Activated naive CD4-positive, alpha-beta T cell treated with Interleukin-2 at 50 U/mL for 16 hours (primary cell): ENCODE measurements at regions not wholly inside any gene's neighbourhood (a gene's known extent, or its start where the extent isn't known, plus 50 kb on each side); places are given as distances from the start of the nearest gene placed in this dataset.
"Not testable (repeated sequence)": the region's sequence is repeated elsewhere in the genome, so short reads cannot be mapped to it uniquely, and the experiment has no call there.

ENCODE experiments used
- DNase-seq: peaks from one replicate; pipeline ENCODE4 v3.0.0-alpha.2; 2020

DNA sequence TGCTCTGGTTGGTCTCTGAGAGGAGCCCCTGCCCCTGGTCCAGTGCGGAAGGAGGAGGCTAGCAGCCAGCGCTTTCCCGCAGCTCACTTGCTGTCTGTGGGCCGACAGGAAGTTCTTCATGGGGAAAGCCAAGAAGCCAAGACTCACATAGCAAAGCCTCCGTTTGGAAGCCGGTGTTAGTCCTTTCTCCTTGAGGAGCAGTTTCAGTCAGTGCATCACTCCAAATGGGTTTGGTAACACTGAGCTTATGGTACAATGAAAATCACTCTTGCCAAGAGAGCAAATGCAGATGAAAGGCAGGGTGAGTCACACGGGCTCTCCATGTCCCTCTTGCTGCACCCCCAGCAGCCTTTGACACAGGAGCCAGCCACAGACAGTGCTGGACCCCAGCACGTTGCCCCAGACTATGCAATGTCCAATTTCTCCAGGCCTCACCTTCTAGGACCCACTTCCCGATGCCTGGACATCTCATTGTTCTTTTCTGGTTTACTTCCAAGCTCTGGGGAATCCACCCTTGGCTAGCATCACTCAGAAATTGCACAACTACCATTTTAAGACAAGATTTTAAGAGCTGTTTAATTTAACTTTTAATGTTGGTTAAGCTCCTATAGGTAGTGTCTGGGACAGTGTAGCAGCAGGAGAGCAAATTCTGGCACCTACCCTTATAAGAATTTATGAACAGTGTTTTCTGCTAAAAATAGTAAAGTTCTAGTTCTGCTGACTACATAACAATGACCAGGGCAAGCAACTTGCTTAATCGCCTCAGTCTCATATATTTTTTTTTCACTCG is 174.9 kb downstream of the ASB1 start:
- no peak for DNase-seq

DNA sequence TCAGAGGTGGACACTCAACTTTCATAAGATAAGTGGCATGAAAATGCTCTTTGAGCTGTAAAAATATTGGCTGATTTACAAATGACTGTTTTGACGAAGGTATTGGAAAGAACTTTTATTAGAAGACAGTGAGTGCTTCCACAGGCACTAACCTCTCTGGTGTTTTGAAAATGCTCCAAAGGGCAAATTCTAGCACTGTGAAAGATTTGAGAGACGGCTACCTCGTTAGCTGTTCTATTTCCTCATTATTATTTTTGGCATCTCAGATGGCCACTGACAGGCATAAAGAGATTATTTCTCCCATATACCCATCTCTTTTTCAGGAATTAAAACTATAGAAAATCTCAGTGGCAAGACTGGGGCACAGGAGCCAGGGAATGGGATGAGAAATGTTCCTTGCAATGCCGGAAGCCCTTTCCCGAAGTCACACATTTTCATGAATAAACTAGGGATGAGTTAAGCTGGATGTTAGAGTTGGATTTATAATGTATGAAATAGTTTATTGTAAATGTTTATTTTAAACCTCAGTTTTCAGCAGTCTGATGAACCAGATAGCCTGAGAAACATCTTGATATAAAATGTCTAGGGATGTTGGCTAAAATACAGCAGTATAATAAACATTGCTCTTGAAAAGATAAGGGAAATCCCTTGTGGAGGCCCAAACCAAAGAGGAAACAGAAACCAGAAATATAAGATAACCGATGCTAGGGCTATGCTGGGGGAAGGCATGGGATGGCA is 175.7 kb downstream of the ASB1 start:
- no peak for DNase-seq

DNA sequence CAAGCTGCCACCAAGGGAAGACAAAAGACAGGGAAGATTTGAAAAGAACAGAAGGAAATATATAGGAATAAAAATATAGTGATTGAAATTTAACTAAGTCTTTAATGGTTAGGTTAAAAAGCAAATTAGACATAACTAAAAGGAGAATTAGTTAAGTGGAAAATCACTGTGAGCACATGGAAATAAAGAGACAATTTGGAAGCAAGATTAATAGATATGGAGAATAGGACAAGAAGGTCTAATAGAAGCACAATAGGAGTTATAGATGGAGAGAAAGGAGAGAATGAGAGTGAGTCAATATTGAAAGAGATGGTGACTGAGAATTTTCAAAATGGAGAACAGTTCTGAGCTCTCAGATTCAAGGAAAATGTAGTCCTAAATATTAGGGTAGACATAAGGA is 176.9 kb downstream of the ASB1 start:
- no peak for DNase-seq

DNA sequence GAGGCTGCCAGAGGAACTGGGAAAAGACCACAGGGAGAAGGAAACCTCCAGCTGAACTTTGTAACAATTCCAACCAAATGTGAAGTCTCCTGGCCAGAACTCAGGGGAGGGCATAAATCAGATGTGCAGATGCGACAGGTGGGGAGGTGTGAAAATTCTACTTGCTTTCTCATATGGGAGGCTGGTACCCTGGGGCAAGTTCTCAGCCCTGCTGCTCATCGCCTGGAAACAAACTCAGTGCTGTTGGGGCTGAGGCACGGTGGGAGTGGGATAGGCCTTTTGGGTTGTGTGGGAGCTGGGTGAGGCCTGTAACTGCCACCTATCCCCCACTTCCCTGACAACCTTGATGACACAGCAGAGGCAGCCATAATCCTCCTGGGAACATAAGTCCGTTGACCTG is 179.6 kb downstream of the ASB1 start:
- DNase-seq = no peak

DNA sequence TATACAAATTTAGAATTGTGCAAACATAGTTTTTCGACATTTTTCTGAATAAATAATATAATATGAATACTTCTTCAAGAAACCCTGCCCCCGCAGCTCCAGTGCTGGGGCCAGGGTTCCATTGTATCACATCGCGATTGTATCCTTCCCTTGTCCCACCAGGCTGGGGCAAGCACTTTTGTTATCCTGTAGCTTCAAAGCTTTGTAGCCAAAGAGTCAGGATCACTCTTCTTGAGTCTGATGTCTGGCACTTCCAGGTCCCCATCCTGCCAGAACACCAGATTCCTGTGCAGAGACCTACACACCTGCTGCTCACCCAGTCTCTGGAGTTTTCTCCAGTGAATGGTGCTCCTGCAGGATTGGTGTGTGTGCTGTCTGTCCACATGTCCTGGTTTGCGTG is 186.9 kb downstream of the ASB1 start:
- DNase-seq = no peak

DNA sequence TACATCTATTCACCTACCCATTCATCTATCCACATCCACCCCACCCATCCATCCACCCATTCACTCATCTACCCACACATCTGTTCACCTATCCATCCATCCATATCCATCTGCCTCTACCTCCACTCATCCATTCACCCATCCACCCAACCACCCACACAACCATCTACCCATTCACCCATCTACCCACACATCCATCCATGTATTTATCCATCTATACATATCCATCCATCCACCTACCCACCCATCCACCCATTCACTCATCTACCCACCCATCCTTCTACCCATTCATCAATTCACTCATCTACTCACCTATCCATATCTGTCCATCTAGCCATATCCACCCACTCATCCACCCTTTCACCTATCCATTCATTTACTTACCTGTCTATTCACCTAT is 187.6 kb downstream of the ASB1 start:
- no peak for DNase-seq

DNA sequence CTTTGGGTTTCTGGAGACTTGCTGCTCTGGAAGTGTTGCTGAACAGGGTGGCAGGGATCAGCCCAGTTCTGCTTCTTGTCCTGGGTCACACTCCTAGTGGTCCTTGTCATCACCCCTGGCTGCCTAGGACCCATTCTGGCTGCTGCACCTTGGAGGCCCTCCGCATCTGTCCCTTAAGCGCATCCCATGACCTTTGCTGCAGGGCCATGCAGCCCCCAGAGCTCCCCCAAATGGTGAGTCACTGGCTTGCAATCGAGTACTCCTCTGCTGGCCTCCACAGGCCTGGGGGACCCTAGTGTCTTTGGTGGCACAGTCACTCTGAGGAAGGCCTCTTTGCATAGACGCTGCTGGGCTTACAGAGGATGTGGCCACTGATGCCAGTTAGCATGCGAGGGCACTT is 188.5 kb downstream of the ASB1 start:
- no peak for DNase-seq

DNA sequence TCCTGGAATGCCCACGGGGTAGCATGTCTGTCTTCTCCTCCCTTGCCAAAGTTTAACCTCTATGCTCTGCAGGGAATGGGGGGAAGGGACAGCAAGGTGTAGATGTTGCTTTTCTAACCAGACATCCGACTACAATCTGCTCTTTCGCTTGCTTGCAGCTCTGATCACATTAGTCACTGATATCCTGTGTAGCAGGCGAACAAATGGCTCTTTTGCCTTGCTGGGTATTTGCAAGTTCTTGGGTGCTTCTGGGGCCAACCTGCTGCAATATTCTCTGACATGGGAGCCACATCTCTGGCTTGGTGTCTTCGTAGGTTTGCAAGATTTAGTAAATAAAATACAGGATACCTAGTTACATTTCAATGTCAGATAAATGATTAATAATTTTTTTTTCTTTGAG is 190.0 kb downstream of the ASB1 start:
- DNase-seq = no peak

DNA sequence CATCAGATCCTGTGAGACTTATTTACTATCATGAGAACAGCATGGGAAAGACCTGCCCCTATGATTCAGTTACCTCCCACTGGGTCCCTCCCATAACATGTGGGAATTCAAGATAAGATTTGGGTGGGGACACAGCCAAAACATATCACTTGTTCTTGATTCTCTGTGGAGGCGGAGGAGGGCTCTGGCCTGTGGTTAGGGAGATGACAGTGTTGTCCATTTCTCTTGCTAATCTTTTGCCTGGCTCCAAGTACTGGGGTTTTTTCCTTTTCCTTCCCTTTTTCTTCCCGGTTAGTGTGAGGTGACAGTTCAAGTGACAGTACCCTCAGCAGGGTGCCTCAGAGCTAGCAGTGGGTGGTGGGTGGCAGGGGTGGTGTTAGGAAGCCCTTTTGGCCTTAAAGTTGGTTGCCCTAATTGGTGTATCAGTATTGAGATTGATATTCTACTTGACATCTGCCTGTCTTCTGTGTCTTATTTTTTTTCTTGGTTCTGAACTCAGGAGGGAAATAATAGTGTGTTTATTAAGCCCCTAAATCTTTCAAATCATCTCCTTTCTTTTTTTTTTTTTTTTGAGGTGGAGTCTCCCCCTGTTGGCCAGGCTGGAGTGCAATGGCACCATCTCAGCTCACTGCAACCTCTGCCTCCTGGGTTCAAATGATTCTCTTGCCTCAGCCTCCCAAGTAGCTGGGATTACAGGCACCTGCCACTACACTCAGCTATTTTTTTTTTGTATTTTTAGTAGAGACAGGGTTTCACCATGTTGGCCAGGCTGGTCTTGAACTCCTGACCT is 192.0 kb downstream of the ASB1 start:
- DNase-seq = not testable (repeated sequence)

DNA sequence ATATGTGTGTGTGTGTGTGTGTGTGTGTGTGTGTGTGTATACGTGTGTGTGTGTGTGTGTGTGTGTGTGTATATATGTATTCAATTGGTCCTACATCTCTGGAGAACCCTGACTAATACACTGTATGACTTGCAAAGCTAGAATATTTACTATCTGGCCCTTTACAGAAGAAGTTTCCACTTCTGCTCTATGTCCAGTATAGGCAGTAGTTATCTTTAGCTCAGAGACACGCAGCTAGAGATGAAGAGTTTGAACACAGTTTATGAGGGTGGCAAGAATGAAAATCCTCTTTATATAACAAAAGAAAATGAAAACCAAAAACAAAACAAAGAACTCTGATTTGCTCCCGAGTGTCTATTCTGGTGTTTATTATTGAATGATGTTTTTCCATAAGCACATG is 201.2 kb downstream of the ASB1 start:
- DNase-seq = no peak

DNA sequence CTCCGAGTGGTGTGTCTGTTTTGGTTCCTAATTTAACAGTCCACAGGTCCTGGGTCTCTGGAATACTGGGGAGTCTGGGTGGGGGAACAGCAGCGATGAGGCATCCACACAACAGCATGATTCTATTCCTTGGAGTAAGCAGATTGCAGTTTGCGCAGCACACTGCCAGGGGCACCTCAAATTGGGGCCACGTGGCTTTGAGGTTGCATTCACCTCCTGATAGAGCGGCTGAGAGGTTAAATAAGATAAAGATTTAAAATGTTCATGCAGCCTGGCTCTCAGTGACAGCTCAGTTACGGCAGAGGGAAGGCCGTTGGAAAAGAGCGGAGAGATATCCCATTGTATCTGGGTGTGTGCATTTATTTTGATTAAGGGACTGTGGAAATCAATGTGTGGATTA is 202.3 kb downstream of the ASB1 start:
- DNase-seq = no peak

DNA sequence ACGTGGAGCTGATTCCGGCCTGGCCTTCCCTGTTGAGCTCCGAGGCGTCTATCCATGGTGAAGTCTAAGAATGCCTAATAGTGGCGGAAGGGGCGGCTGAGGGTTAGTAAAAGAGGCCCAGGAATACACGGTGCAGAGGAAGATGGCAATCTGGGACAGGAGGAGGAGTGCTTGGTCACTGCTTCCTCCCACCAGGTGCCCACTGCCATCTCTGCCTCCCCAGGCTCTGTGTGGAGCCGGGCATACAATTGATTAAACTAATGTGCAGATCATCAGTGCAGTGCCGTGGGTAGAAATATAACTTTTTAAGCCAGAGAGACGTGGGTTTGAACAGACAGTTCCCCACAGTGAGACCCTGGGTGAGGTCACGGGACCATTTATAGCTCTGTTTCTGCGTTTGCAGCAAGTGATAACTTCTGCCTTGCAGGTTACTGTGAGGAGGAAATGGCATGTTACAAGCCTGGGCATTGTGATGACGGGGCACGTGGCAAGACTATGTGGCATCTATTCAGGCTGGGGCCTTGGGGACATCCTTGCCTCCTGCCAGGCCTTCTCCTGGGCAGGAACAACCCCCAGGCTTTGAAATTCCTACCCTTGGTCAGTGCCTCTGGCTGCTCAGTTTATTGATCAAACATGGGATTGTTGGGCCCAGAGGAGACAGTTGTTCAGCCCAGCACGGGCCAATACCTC is 204.9 kb downstream of the ASB1 start:
- DNase-seq = no peak

DNA sequence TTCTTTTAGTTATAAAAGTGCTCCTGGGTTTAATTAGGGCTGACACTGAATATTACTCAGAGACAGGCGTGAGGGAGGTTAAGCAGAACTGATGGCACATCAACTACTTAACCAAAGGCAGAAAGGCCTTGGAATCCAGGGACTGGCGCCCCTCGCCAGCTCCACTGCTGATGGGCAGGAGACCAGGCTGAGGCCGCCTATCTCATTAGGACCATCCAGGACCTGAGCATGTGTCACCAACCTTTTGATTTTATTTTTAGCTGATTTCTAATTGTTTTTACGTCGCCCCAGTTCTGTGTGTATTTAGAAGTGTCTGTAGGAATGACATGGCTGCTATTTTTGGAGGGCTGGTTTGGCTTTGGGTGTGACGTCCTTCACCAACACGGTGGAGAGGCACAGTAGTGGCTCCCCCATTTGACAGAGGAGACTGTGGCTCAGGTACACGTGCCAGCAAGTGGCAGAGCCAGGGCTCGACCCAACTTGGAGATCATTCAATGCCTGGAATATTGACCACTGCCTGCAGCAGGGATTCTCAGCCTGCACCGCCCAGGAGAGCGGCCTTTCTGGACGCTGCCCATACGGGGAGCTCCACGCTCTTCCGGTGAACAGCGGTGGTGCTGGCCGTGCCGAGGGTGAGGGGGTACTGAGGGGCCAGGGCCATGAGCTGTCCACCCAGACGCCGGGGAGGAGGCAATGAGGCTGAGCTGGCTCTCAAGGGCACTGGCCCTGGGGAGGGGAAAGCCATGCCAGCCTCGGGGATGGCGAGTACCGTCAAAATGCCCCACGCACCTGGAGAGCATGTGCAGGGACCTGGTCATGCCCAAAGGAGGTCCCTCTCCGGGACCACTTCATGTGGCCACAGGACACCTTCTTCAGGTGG is 205.7 kb downstream of the ASB1 start:
- no peak for DNase-seq

DNA sequence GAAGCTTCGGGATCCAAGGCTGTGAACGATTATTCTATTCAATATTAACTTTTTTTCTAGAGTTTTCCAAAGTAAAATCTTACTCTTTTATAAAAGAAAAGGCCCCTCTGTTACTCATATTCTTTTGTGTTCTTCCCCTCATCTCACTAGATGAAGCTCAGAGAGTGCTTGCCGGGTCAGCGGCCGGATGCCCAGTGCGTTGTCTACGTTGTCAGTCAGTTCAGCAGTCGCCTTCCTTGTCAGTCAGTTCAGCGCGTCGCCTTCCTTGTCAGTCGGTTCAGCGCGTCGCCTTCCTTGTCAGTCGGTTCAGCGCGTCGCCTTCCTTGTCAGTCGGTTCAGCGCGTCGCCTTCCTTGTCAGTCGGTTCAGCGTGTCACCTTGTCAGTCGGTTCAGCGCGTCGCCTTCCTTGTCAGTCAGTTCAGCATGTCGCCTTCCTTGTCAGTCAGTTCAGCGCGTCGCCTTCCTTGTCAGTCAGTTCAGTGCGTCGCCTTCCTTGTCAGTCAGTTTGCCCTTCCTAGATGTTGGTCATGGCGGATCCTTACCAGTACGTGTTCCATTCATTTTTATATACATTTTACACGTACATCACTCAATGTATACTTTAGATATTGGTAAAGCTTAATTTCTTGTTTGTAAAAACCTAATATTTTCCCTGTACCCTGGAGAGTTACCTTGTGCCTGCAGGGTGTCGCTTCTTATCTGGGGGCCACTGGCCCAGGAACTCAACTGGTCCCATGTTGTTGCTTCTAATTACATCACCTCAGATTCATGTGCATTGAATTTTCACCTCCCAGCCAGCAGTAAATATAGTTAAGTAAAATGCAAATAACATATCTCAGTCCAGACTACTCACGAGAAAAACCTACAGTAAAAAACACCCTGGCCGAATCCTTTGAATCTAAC is 206.9 kb downstream of the ASB1 start:
- no peak for DNase-seq

DNA sequence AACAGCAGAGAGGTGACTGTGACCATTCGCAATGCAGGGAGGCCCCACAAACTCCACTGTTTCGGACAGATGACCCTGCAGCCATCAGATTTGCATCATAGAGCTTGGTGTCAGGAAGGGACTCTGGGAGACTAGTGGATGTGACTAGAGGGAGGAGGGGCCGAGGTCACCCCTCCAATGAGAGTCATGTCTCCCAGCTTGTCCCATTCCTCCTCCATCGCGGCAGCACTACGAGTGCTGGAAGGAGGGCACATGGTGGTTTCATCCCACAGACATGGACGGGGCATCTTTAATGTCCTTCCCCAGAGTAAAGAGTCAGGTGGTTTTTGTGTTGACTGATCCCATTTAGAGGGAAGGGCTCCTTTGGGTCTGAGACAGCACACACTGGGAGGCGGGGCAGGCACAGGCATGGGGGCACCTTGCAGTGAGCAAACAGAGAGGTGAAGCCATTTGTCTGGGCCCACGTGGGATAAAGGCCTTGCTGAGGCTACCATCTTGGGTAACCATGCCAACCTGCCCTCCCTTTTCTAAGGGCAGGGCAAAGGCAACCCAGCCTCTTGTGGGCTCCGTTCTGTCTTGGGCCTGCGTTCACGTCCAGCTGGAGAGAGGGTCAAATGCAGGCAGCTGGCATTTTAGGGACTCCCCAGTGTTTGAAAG is 208.1 kb downstream of the ASB1 start:
- no peak for DNase-seq

DNA sequence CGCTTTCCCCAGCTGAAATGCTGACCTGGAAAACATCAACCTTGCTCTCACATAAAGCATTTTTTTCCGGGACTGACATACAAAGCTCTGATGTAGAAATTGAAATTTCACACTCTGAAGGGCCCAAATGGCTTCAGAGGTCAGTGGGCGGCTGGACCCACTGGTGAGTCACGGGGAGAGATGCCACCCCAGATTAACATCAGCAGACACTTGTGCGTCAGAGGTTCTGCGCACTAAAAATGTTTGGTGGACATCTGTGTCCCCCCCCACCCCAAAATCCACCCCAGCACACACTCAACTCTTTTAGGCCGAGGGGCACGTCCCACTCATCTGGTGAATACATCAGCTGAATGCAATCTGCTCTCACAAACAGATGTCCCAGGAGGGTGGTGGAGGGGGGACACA is 208.9 kb downstream of the ASB1 start:
- DNase-seq = no peak

DNA sequence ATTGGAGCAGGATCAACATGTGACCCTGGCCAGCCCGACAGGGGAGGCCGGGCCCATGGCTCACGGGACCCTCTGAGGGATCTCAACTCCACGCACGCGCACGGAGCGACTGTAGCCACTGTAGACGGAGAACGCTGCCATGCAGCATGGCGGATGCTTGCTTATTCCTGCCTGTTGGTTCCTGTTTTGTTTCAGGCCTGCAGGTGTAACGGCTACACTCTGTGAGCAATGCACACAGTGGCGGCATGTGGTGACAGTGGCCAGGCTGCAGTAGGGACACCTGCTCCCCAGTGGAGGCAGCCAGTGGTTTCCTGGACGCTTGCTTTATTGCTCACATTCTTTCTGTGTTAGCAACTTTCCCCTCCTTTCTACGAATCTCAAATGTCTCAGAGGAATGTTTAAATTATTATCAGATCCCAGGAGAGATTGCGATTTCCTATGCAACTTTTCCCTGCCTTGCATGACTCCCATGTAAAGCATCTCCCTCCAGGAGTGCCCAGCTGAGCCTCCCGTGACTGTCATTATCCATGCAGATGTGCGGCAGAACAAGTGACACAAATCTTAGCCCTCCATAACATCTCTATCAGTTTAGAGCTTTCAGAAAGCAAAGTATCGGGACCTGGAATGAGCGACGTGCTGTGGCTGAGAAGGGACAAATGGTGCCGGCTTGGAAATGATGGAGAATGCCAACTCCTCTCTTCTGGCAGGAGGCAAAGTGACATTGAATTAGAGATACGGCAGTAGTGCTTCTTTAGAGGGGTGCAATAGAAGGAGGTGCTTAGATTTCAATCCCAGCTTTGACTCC is 209.7 kb downstream of the ASB1 start:
- DNase-seq = no peak

DNA sequence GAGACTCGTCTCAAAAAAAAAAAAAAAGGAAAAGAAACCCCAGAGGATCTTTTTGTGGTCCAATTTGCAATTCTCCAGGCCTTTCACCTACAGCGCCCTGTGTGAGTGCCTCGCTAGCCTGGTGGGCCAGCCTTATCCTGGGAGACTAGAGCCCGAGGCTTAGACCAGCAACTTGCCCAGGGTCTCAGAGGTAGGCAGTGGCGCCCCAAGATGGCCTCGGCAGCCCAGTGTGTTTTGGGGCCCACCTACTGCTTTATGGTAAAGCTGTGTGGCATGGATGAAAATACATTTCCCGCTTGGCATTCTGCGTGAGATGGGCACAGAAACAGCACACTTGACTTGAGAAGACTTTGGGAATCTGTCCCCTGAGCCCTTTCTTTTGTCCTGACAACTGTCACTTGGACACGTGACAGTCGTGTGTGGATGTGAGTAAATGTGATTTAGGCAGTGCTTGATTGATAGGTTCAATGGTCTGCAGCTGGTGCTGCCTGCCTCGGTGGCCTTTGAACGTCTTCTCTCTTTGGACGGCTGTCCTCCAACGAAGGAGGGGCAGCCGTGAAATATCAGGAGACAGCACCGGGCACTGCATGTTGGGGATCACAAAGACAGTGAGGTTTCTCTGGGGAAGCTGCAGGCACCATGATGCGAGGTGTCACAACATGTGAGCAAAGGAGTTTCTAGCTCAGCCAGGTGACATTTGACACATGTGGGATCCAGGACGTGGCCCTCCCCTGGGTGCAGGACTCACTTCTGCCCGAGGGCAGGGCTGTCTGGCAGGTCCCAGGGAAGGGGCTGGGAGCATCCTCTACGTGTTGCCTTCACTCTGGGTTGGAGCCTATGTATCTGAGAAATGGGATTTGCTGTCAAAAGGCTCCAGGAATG is 209.5 kb upstream of the TWIST2 start:
- no peak for DNase-seq
